HepG2 (cell line): ENCODE measurements at regions not wholly inside any gene's neighbourhood (a gene's known extent, or its start where the extent isn't known, plus 50 kb on each side); places are given as distances from the start of the nearest gene placed in this dataset.

ENCODE experiments used
- ATAC-seq: fragments of 200-7000 bp; cut with Tn5 transposase; 3 replicates; pipeline ENCODE4 v1.9.1; 2020; ENCODE audit warnings: mild to moderate bottlenecking, moderate library complexity
- BruUV-seq: library from RNA; stranded (reverse); fragments of 400-500 nt; replicated peaks from 2 replicates; lab custom pipeline; 2021; lab: Mats Ljungman, UMichigan
- CTCF ChIA-PET: fragments of 300-600 bp; formaldehyde crosslinking; extraction: SDS; loops from one replicate; lab custom pipeline; 2021; ENCODE audit warnings: low total read pairs, inconsistent platforms, low intra/inter-chr PET ratio; lab: Yijun Ruan, JAX
- POLR2A ChIA-PET: fragments of 350-600 bp; sonication (Branson Sonifier 250); formaldehyde crosslinking; loops from one replicate; lab custom pipeline; 2020; ENCODE audit warnings: antibody characterized with exemption, inconsistent platforms; lab: Yijun Ruan, JAX
- DNase-seq: peaks from one replicate; pipeline ENCODE4 v3.0.0-alpha.2; 2015; ENCODE audit warnings: low spot score
- FAIRE-seq: peaks from 3 replicates; lab custom pipeline; 2011; peaks lifted over from hg19 to GRCh38; lab: Jason Lieb, UNC
- H2AFZ ChIP-seq: one replicate; pipeline ENCODE4 v1.6.1; 2011; ENCODE audit warnings: low read length, inconsistent platforms
- H3K27ac ChIP-seq: fragments of 300-600 bp; 3 replicates; pipeline ENCODE4 v1.8.0; 2011; ENCODE audit warnings: mixed run types, mild to moderate bottlenecking, mixed read lengths, low read length, inconsistent platforms; ENCODE audit not compliant: insufficient read depth; ENCODE audit errors: extremely low read length
- H3K27me3 ChIP-seq, 2 experiments: fragments of 200-600 bp in 1 of 2; 2 replicates in 1 of 2; 3 replicates in 1 of 2; pipeline versions ENCODE4 v1.6.0 to v1.8.0; 2011; ENCODE audit warnings: low read length in 2 of 2, mild to moderate bottlenecking in 2 of 2, moderate library complexity in 2 of 2, inconsistent platforms in 1 of 2; ENCODE audit not compliant: insufficient read depth in 2 of 2, control insufficient read depth in 1 of 2
- H3K36me3 ChIP-seq, 2 experiments: fragments of 200-600 bp in 1 of 2; replicated peaks in 1 of 2; 2 replicates in 1 of 2; 3 replicates in 1 of 2; pipeline versions ENCODE4 v1.5.1 to v1.8.0; 2011; ENCODE audit warnings: low read length in 2 of 2, inconsistent platforms in 1 of 2; ENCODE audit not compliant: insufficient read depth in 2 of 2, control insufficient read depth in 1 of 2
- H3K4me1 ChIP-seq: 2 replicates; pipeline ENCODE4 v1.5.1; 2012; ENCODE audit warnings: low read length, inconsistent platforms; ENCODE audit not compliant: insufficient read depth
- H3K4me2 ChIP-seq: 2 replicates; pipeline ENCODE4 v1.6.0; 2011; ENCODE audit warnings: low read depth, low read length, inconsistent platforms
- H3K4me3 ChIP-seq, 3 experiments: fragments of 200-600 bp in 1 of 3; sonication (generic), shearing (Covaris generic) in 1 of 3; replicated peaks in 1 of 3; 2 replicates each; pipeline ENCODE4 v1.5.1; 2011 to 2016; ENCODE audit warnings: low read length in 3 of 3, inconsistent platforms in 2 of 3, low read depth in 2 of 3, mild to moderate bottlenecking in 2 of 3, control low read depth in 1 of 3, mixed read lengths in 1 of 3; ENCODE audit not compliant: insufficient read depth in 1 of 3
- H3K79me2 ChIP-seq: one replicate; pipeline ENCODE4 v1.6.1; 2011; ENCODE audit warnings: low read length, inconsistent platforms; ENCODE audit not compliant: insufficient read depth
- H3K9ac ChIP-seq: 2 replicates; pipeline ENCODE4 v1.6.0; 2011; ENCODE audit warnings: mild to moderate bottlenecking, low read depth, low read length, inconsistent platforms; ENCODE audit not compliant: insufficient read depth
- H3K9me3 ChIP-seq: 2 replicates; pipeline ENCODE4 v1.5.1; 2012; ENCODE audit warnings: mild to moderate bottlenecking, low read length
- H4K20me1 ChIP-seq: 2 replicates; pipeline ENCODE4 v1.6.0; 2011; ENCODE audit warnings: inconsistent platforms, mild to moderate bottlenecking, low read length, moderate library complexity; ENCODE audit not compliant: insufficient read depth
- ATM ChIP-seq: fragments of 450-650 bp; IDR thresholded peaks from 2 replicates; pipeline ENCODE4 v1.7.1; 2017; ENCODE audit warnings: mild to moderate bottlenecking, borderline replicate concordance
- FOXA1 ChIP-seq, 2 experiments: fragments of 450-650 bp in 1 of 2; sonication (generic) in 1 of 2; formaldehyde crosslinking in 1 of 2; IDR thresholded peaks; 2 replicates each; pipeline versions ENCODE4 v1.4.0 to v1.6.1; 2016 to 2020; ENCODE audit warnings: missing genetic modification reagents in 1 of 2
- HNRNPK ChIP-seq: fragments of 200-400 bp; formaldehyde crosslinking; IDR thresholded peaks from 2 replicates; pipeline ENCODE4 v1.6.1; 2018; ENCODE audit warnings: low read length, low read depth, moderate library complexity, mild to moderate bottlenecking; ENCODE audit not compliant: poor library complexity, severe bottlenecking
- NONO ChIP-seq, 2 experiments: fragments of 450-650 bp in 1 of 2; sonication (generic) in 1 of 2; formaldehyde crosslinking in 1 of 2; IDR thresholded peaks in 1 of 2; conservative IDR thresholded peaks in 1 of 2; 2 replicates each; pipeline versions ENCODE4 v1.6.1 to v1.8.0; 2017 to 2022; ENCODE audit warnings: mild to moderate bottlenecking in 1 of 2, missing genetic modification reagents in 1 of 2, moderate library complexity in 1 of 2
- PCBP2 ChIP-seq: fragments of 200-400 bp; formaldehyde crosslinking; optimal IDR thresholded peaks from 2 replicates; pipeline ENCODE3; 2018; ENCODE audit warnings: low read length, low read depth; ENCODE audit not compliant: poor library complexity, severe bottlenecking
- WGBS: methylation state at CpG from one replicate; pipeline ENCODE4 v1.1.6; 2017; ENCODE audit warnings: low lambda C conversion rate; 5-methylcytosine and 5-hydroxymethylcytosine counted together
- in situ Hi-C: cut with HindIII; loops from 2 replicates; pipeline ENCODE4 v1.10.0; 2017; ENCODE audit warnings: low pct_unique_long_range_greater_than_20kb; ENCODE audit not compliant: extremely low pct_ligation_motif_present
- intact Hi-C: fragments of 100-400 bp; cut with micrococcal nuclease; formaldehyde crosslinking; loops from one replicate; pipeline ENCODE4 v1.10.0; 2022; ENCODE audit not compliant: unreplicated experiment
- TF ChIP-seq, protein P1 (sequence below): sonication (generic); formaldehyde crosslinking; IDR thresholded peaks from 2 replicates; pipeline ENCODE4 v1.4.0; 2020; ENCODE audit warnings: mild to moderate bottlenecking, low read depth, missing genetic modification reagents
- TF ChIP-seq, protein P2 (sequence below): sonication (generic); formaldehyde crosslinking; IDR thresholded peaks from 2 replicates; pipeline ENCODE4 v1.4.0; 2020; ENCODE audit warnings: missing genetic modification reagents
- TF ChIP-seq, protein P3 (sequence below): sonication (generic); formaldehyde crosslinking; IDR thresholded peaks from 2 replicates; pipeline ENCODE4 v1.4.0; 2020; ENCODE audit warnings: mild to moderate bottlenecking, missing genetic modification reagents
- TF ChIP-seq, protein P4 (sequence below): sonication (generic); formaldehyde crosslinking; IDR thresholded peaks from 2 replicates; pipeline ENCODE4 v1.4.0; 2020; ENCODE audit warnings: missing genetic modification reagents, borderline replicate concordance

DNA sequence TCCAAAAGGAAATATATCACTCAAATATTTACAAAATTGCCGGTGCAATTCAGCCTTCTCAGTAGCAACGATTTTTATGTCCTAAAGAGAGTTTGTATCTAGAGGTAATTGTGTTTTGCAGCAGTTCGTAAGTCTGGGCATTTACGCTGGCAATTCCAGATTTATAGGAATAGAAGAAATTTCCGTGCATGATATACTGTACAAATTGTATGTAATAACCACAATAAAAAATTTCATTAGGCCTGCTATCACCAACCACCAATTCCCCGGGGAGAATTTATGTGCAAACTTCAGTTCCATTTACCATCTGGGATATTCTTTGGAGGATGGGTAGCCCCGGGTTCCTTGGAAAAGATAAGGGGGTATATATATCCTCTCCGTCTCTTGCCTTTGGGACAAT is 401.5 kb downstream of the TMEM114 start (continued):
- TF ChIP-seq, protein P1, sequence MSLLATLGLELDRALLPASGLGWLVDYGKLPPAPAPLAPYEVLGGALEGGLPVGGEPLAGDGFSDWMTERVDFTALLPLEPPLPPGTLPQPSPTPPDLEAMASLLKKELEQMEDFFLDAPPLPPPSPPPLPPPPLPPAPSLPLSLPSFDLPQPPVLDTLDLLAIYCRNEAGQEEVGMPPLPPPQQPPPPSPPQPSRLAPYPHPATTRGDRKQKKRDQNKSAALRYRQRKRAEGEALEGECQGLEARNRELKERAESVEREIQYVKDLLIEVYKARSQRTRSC: no peak

DNA sequence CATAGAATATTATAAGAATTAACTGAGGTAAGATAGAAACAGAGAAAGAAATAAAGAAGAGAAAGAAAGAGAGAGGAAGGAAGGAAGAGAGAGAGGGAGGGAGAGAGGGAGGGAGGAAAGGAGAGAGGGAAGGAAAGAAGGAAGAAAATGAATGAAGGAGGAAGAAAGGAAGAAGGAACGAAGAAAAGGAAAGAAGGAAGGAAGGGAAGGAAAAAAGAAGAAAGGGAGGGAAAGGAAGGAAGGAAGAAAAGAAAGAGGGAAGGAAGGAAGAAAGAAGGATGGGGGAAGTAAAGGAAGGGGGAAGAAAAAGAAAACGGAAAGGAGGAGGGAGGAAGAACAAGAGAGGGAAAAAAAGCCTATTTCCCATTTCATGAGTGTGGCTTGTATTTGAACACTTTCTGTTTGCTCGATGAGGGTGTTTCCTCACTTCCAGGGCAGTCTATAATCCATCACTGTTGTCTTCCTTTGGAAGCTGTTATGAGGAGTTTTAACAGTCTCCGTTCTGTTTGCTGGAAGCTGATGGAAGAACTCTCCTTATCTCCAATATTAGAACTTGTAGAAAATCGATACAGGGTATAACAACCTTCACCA is 402.4 kb downstream of the TMEM114 start:
- in situ Hi-C loops: no loop called here
- 4% methylated on average over 5 of the region's 5 CpGs for WGBS
- 0 out of 2 replicates have a peak, but pooled peaks have one; percentile 2 for TF ChIP-seq NONO (IDR thresholded peaks at IDR 0.05)
- no peak for TF ChIP-seq NONO (CRISPR knock-in tag; conservative IDR thresholded peaks at IDR 0.05)
- TF ChIP-seq, protein P2, sequence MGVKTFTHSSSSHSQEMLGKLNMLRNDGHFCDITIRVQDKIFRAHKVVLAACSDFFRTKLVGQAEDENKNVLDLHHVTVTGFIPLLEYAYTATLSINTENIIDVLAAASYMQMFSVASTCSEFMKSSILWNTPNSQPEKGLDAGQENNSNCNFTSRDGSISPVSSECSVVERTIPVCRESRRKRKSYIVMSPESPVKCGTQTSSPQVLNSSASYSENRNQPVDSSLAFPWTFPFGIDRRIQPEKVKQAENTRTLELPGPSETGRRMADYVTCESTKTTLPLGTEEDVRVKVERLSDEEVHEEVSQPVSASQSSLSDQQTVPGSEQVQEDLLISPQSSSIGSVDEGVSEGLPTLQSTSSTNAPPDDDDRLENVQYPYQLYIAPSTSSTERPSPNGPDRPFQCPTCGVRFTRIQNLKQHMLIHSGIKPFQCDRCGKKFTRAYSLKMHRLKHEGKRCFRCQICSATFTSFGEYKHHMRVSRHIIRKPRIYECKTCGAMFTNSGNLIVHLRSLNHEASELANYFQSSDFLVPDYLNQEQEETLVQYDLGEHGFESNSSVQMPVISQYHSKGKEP (CRISPR knock-in tag): no peak
- TF ChIP-seq, protein P3, sequence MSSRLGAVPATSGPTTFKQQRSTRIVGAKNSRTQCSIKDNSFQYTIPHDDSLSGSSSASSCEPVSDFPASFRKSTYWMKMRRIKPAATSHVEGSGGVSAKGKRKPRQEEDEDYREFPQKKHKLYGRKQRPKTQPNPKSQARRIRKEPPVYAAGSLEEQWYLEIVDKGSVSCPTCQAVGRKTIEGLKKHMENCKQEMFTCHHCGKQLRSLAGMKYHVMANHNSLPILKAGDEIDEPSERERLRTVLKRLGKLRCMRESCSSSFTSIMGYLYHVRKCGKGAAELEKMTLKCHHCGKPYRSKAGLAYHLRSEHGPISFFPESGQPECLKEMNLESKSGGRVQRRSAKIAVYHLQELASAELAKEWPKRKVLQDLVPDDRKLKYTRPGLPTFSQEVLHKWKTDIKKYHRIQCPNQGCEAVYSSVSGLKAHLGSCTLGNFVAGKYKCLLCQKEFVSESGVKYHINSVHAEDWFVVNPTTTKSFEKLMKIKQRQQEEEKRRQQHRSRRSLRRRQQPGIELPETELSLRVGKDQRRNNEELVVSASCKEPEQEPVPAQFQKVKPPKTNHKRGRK: peak; percentile 78; the same call in 1 of the 2 replicates
- 0 out of 2 replicates have a peak, but pooled peaks have one; percentile 22 for TF ChIP-seq ATM
- 0 out of 2 replicates have a peak, but pooled peaks have one; percentile 28 for TF ChIP-seq FOXA1 (IDR thresholded peaks at IDR 0.05)
- no peak for TF ChIP-seq FOXA1 (CRISPR knock-in tag; IDR thresholded peaks at IDR 0.05)
- TF ChIP-seq HNRNPK: peak; percentile 71
- peak; percentile 55 for TF ChIP-seq PCBP2
- TF ChIP-seq, protein P4, sequence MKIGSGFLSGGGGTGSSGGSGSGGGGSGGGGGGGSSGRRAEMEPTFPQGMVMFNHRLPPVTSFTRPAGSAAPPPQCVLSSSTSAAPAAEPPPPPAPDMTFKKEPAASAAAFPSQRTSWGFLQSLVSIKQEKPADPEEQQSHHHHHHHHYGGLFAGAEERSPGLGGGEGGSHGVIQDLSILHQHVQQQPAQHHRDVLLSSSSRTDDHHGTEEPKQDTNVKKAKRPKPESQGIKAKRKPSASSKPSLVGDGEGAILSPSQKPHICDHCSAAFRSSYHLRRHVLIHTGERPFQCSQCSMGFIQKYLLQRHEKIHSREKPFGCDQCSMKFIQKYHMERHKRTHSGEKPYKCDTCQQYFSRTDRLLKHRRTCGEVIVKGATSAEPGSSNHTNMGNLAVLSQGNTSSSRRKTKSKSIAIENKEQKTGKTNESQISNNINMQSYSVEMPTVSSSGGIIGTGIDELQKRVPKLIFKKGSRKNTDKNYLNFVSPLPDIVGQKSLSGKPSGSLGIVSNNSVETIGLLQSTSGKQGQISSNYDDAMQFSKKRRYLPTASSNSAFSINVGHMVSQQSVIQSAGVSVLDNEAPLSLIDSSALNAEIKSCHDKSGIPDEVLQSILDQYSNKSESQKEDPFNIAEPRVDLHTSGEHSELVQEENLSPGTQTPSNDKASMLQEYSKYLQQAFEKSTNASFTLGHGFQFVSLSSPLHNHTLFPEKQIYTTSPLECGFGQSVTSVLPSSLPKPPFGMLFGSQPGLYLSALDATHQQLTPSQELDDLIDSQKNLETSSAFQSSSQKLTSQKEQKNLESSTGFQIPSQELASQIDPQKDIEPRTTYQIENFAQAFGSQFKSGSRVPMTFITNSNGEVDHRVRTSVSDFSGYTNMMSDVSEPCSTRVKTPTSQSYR: no peak
- TF ChIP-seq, all 625 proteins: peak for 6
- H3K27me3 ChIP-seq: peaks cover 0 to 16% of the 10 kb centered on the region in 2 experiments; a peak in 3 of 5 replicates
- H3K4me1 ChIP-seq: no peaks in the 10 kb centered on the region
- BruUV-seq: no TSS peak
- intact Hi-C loops: loop anchor here (10.0 kb wide), 1 partner anchor 57 kb away; no protein-coding TSS in a partner anchor
- no peaks in the 10 kb centered on the region for H3K79me2 ChIP-seq
- DNase-seq (no peak), ATAC-seq (no peak), FAIRE-seq (no peak)
- H4K20me1 ChIP-seq: no peaks in the 10 kb centered on the region
- ChIA-PET CTCF (no interaction called here), POLR2A (no interaction called here)
- no peak overlapping the region for H3K4me3 ChIP-seq
- H2AFZ ChIP-seq: no peak overlapping the region
- H3K27ac ChIP-seq: no peak overlapping the region
- no peak overlapping the region for H3K9ac ChIP-seq
- H3K4me2 ChIP-seq: no peak overlapping the region
- no peaks in the 10 kb centered on the region for H3K36me3 ChIP-seq
- H3K9me3 ChIP-seq: no peaks in the 10 kb centered on the region
